ENCODE measurements at regions not wholly inside any gene's neighbourhood (a gene's known extent, or its start where the extent isn't known, plus 50 kb on each side); places are given as distances from the start of the nearest gene placed in this dataset.
"Not testable (repeated sequence)": the region's sequence is repeated elsewhere in the genome, so short reads cannot be mapped to it uniquely, and the experiment has no call there.

- DNase-seq (ENCODE audit: low spot score): no peak
These were observed 429.7 kb downstream of the FRK start for GRCh38 chr6:115631028-115631427.

DNA sequence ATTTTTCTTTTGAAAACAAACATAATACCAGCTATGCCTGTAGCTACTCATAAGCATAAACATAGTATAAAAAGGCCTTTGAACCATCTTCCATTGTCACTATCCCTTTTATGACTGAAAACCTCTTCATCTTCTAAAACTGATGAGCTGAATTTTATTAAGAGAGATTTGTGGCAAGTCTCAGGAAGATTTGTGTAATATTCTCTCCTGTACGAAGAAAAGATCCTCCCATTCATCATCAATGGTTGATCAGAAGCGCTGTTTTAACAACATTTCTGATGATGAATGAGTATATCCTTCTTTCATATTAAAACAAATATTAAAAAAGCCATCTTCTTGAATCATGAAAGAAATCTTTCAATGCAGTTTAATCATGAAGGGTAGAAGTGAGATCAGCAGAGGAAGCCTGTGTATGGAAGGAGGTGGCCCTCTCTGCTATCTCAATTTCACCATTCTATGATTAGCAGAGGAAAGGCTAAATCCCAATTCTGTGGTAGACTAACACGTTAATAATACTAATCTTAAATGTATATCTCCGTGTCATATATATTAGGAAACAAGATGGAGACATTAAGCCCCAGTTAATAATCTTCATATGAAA lies 430.2 kb downstream of the FRK start:
- no peak for DNase-seq (ENCODE audit: low spot score)

GRCh38 chr6:115629415-115629814 lies 431.3 kb downstream of the FRK start:
- no peak for DNase-seq (ENCODE audit: low spot score)

DNA sequence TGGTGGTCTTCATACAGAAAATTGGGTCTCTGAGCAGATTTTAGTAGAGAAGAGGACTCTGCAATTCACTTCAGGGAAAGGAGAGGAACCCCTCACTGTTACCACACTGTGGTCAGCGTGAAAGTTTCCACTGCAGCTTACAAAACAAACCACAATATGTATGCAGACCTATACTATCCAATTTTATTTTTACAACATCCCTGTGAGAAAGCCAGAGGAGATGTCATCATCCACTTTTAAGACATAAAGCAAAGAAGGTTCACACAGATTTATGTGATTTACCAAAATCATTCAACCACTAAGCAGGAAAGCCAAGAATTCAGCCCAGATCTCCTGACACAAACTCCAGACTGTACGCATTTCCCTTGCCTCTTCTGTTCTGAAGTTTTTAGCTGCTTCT lies 442.4 kb downstream of the FRK start:
- DNase-seq (ENCODE audit: low spot score): no peak

DNA sequence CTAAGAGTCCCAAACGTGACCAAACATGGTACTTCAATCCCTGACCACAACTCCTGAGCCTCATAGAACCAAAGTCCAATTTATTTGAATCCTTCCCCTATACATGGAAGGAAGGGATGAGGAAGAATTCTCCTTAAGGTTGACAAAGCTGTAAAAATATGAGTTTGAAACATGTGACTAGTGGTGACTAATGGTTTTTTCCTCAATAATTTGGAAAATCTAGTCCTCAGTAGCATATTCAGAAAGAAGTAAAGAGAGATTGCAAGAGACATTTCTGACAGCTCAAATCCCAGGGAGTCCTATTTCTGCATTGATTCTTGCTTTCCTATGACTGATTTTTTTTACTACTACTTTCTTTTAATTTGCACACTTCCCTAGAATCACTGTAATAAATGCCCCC lies 443.7 kb downstream of the FRK start:
- DNase-seq (ENCODE audit: low spot score): no peak

GRCh38 chr6:115613488-115613887 lies 447.2 kb downstream of the FRK start:
- no peak for DNase-seq (ENCODE audit: low spot score)

GRCh38 chr6:115612796-115613479 lies 447.8 kb downstream of the FRK start:
- no peak for DNase-seq (ENCODE audit: low spot score)

DNA sequence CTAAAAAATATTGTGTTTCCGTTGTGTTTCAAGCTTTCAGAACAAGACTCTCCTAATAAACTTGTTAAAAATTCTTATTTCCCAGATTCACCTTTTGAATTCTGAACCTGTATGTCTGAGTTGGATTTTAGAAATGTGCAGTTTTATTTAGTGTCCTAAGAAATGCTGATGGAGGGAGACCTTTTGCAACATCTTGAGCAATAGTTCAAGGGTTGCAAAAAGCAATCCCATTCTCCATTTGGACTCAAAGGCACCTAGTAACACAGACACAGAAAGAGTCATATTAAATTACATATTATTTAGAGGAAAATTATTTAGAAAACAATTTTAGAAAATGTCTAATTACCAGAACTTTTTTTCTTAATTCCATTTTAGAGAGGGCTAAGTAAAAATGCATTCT lies 448.5 kb downstream of the FRK start:
- no peak for DNase-seq (ENCODE audit: low spot score)

DNA sequence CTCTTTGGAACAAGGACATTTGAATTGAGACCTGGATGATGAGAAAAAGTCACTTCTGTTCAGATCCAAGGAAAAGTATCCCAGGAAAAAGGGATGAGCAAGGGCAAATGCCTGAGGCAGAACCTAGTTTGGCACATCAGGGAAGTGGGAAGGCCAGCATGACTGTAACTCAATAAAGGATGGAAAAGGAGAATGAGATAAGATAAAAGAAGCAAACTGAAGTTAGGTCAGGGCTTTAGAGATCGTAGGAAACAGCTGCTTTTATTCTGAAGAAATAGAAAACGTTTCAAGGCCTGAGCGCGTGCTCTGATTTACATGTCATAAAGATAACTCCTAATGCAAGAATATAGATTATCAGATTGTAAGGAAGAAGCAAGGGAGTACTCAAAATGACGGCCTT lies 450.0 kb downstream of the FRK start:
- DNase-seq (ENCODE audit: low spot score): no peak

DNA sequence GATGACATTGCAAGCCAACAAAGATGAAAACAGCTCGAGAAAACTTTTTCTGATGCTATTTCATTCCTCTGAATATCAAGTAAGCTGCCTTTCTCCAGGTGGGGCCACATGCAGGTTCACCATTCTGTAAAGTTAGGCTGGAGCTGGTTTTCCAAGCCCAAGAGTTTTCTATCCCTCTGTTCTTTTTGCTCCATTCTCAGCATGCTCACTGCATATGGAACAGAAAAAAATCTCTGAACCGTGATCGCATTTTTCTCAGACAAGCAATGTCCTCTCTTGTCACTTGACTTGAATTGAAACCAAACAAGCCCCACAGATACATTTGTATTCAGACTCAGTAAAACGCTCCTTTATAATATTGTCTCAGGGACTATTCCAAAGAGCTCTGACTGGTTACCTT lies 451.6 kb downstream of the FRK start:
- DNase-seq (ENCODE audit: low spot score): no peak

- no peak for DNase-seq (ENCODE audit: low spot score)
These were observed 458.2 kb downstream of the FRK start for GRCh38 chr6:115602466-115602865.

DNA sequence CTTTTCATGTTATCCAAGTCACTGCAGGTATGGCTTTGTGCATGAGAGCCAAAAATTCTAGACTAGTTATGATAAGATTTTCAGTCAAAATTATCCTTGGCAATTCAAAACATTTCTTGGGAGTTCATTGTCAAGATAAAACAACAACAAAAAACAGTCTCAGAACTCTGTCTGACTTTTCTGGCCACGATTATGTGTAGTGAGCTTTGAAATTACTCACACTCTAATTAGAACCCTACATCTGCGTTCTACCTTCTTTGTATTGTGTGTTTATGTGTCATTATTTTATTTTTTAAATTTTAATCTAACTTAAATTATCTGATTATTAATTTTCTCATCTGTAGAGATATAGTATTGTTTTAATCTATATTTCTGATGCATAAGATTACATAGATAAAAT lies 459.2 kb downstream of the FRK start:
- no peak for DNase-seq (ENCODE audit: low spot score)

GRCh38 chr6:115601064-115601463 lies 459.6 kb downstream of the FRK start:
- no peak for DNase-seq (ENCODE audit: low spot score)

DNA sequence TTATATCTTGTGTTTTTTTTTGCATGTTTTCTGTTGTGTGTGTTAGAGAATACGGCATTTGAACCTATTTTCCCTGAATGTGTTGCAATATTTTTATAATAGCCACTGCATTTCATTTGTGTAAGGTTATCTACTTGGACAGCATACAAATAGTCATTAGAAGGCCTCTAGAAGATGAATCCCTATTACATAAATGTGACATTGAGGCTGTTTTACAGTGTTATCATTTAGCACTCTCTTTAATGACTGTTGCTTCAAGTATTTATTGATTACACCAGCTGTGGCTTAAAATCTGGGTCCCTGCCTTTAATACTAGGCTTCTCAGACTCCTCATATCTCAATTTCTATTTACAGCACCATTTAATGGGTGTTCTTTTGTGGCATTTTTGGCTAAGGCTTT lies 465.8 kb downstream of the FRK start:
- DNase-seq (ENCODE audit: low spot score): no peak

DNA sequence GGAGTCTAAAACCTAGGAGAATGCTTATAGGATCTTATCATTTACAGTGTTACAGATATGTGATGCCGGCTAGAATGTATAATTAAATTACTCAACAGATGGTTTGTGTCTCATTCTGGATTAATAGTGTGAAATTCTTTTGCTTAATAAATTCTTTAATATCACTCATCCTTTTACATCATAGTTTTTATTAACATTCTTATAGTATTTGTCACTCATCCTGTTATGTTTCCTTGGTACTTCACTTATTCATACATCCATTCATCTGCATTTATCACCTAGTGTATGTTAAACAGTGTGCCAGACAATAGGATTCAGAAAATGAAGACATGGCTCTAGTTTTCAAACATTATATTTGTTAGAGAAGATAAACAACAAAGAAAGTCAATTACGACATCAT lies 468.7 kb downstream of the FRK start:
- DNase-seq (ENCODE audit: low spot score): no peak

DNA sequence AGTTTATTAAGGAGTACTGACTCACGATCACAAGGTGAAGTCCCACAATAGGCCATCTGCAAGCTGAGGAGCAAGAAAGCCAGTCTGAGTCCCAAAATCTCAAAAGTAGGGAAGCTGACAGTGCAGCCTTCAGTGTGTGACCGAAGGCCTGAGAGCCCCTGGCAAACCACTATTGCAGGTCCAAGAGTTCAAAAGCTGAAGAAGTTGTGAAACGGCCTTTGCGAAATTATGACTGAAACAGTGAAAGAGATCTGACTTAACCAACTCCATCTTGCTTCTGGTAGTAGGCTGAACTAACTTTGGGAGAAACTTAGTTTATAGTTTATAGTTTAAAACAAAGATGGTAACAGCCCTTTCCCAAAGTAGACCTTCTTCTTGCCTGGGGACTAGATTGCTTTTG lies 471.6 kb downstream of the FRK start:
- not testable (repeated sequence) for DNase-seq (ENCODE audit: low spot score)

GRCh38 chr6:115583290-115583689 lies 477.4 kb downstream of the FRK start:
- DNase-seq (ENCODE audit: low spot score): no peak

DNA sequence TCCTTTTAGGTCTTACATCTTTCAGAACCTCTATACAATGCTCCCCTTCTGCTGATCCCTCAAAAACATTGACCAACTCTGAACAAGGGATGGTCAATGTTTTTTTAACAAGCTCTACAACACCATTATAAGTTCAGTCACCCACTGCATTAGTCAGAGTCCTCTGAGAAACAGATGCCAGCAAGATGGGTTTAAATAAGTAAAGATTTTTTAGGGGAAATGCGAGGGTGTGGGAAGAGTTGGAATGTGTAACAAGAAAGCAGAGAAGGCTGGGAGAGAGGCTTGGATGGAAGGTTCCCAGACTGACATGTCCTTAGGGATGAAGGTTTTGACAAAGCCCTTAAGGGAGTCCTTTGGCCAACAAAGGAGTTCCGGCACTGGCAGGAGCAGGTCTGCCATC lies 478.3 kb downstream of the FRK start:
- no peak for DNase-seq (ENCODE audit: low spot score)

GRCh38 chr6:115579565-115579964 lies 481.1 kb downstream of the FRK start:
- not testable (repeated sequence) for DNase-seq (ENCODE audit: low spot score)

DNA sequence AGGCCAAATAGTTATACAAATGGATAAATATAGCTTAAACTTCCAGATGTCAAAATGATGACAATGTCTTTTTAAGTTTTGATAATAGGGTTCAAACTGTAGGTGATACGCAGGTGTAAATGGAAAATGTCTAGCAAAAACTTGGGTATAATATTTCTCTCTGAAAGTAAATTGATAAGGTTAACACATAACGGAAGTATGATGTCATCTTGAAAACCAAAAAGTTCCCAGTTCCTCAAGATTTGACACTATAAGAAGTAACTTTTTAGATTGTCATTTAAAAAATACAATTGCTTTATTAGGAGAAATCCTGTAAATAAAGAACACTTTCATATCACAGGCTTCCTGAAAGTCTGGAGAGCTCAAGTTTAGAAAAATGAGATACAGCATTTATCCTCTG lies 483.4 kb downstream of the FRK start:
- no peak for DNase-seq (ENCODE audit: low spot score)

DNA sequence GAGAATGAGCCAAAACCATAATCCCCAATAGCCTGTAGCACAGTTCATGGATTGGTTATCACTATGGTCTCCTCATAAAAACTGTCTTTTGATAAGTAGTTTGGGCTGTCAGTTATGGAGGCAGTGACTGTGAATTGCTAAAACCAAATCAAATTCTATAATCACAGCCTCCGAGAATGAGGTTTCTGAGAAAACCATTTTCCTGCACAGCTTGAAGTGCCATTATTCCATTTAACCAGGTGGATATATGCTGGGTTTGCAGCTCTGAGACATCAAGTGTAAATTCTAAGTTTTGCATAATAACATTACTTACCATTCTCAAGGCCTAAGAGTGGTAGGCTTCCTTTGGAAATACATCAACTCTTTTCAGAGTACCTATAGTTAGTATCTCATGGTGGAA lies 485.4 kb downstream of the FRK start:
- no peak for DNase-seq (ENCODE audit: low spot score)

GRCh38 chr6:115573861-115574260 lies 486.8 kb downstream of the FRK start:
- DNase-seq (ENCODE audit: low spot score): no peak

DNA sequence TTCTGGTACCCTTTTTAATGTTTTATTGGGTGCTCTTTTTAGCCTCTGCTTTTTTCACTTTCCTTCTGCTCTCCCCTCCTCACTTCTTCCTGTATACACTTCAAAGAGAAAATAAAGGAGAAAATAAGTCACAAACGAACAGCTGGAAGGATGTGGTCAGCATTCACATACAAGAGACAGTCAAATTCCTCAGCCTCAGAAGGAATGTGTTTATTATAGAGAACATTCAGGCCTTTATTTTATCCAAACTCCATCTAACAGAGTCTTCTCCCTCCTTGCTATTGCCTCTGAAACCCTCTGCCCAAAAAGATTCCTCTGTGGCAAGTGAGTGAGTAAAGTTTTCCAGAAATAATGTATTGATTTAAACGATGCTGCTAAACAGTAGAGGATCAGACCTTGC lies 490.4 kb downstream of the FRK start:
- DNase-seq (ENCODE audit: low spot score): no peak

DNA sequence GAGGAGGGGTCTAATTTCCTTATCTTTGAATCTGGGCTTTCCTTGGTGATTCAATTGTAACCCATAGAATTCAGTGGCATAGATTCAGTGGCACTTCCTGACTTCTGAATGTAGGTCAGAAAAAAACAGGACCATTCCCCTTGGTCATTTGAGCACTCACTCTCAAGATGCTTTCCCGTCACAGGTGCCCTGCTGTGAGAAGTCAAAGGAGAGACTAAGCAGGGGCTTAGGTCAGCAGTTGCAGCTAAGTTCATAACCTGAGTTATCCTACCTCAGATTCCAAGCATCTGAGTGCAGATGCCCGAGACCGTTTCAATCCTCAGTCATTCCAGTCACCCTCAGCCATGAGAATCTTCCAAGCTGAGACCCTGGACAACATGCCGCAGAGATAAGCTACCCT lies 506.6 kb downstream of the FRK start:
- no peak for DNase-seq (ENCODE audit: low spot score)

Measured in Ammon's horn (tissue), 1 donor.